ENCODE measurements at regions not wholly inside any gene's neighbourhood (a gene's known extent, or its start where the extent isn't known, plus 50 kb on each side); places are given as distances from the start of the nearest gene placed in this dataset.

DNA sequence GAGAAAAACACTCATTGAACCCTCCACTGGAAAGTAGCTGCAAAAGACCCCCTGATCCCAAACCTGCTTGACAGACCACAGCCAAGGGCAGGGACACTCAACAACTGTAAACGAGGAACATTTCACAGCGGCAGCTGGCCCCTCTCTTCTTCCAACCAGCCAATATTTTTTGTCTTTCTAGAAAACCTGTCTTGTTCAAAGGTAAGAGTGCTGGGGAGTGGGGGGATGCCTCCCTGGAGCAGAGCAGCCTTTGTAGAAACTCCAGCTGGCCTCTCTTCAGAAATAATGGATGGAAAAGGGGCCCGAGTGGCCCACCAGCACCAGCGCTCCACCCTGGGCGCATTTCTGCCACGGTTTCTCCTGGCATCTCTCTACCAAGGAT, 384.0 kb downstream of the RRAGC start:
- ChIA-PET POLR2A (interaction anchor here (0.6 to 1.6 kb wide), 7 partner anchors 14 to 408 kb away, joined by 3 to 5 read pairs (median 3); no protein-coding TSS in a partner anchor), CTCF (interaction anchor here (0.6 to 3.1 kb wide), 11 partner anchors 9 to 435 kb away, joined by 3 to 24 read pairs (median 4); partner anchors contain the start of gene POU3F1)
- H3K27me3 Mint-ChIP-seq (ENCODE audit: low read depth): peaks cover 30% of the 10 kb centered on the region

More for the DNA sequence above, 384.0 kb downstream of the RRAGC start:
- no peak for TF ChIP-seq USF1 (CRISPR knock-in tag; IDR thresholded peaks at IDR 0.05)
- TF ChIP-seq ATF1 (CRISPR knock-in tag; IDR thresholded peaks at IDR 0.05): no peak
- no peak for TF ChIP-seq ZNF232 (CRISPR knock-in tag; IDR thresholded peaks at IDR 0.05)
- TF ChIP-seq ERG (CRISPR knock-in tag; IDR thresholded peaks at IDR 0.05): no peak
- TF ChIP-seq NFATC4 (CRISPR knock-in tag; IDR thresholded peaks at IDR 0.05): no peak
- no peak for TF ChIP-seq IRF2 (CRISPR knock-in tag; IDR thresholded peaks at IDR 0.05; ENCODE audit: borderline replicate concordance, low read depth)
- TF ChIP-seq MLX (CRISPR knock-in tag; IDR thresholded peaks at IDR 0.05): no peak
- TF ChIP-seq CBFB (CRISPR knock-in tag; IDR thresholded peaks at IDR 0.05; ENCODE audit: low read depth): no peak
- no peak for TF ChIP-seq SP1 (CRISPR knock-in tag; conservative IDR thresholded peaks at IDR 0.05)
- TF ChIP-seq TEAD1 (CRISPR knock-in tag; IDR thresholded peaks at IDR 0.05): no peak
- TF ChIP-seq, protein P1, sequence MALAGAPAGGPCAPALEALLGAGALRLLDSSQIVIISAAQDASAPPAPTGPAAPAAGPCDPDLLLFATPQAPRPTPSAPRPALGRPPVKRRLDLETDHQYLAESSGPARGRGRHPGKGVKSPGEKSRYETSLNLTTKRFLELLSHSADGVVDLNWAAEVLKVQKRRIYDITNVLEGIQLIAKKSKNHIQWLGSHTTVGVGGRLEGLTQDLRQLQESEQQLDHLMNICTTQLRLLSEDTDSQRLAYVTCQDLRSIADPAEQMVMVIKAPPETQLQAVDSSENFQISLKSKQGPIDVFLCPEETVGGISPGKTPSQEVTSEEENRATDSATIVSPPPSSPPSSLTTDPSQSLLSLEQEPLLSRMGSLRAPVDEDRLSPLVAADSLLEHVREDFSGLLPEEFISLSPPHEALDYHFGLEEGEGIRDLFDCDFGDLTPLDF (CRISPR knock-in tag; IDR thresholded peaks at IDR 0.05): no peak
- TF ChIP-seq, protein P2, sequence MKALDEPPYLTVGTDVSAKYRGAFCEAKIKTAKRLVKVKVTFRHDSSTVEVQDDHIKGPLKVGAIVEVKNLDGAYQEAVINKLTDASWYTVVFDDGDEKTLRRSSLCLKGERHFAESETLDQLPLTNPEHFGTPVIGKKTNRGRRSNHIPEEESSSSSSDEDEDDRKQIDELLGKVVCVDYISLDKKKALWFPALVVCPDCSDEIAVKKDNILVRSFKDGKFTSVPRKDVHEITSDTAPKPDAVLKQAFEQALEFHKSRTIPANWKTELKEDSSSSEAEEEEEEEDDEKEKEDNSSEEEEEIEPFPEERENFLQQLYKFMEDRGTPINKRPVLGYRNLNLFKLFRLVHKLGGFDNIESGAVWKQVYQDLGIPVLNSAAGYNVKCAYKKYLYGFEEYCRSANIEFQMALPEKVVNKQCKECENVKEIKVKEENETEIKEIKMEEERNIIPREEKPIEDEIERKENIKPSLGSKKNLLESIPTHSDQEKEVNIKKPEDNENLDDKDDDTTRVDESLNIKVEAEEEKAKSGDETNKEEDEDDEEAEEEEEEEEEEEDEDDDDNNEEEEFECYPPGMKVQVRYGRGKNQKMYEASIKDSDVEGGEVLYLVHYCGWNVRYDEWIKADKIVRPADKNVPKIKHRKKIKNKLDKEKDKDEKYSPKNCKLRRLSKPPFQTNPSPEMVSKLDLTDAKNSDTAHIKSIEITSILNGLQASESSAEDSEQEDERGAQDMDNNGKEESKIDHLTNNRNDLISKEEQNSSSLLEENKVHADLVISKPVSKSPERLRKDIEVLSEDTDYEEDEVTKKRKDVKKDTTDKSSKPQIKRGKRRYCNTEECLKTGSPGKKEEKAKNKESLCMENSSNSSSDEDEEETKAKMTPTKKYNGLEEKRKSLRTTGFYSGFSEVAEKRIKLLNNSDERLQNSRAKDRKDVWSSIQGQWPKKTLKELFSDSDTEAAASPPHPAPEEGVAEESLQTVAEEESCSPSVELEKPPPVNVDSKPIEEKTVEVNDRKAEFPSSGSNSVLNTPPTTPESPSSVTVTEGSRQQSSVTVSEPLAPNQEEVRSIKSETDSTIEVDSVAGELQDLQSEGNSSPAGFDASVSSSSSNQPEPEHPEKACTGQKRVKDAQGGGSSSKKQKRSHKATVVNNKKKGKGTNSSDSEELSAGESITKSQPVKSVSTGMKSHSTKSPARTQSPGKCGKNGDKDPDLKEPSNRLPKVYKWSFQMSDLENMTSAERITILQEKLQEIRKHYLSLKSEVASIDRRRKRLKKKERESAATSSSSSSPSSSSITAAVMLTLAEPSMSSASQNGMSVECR (CRISPR knock-in tag; IDR thresholded peaks at IDR 0.05; ENCODE audit: borderline replicate concordance): no peak
- TF ChIP-seq TCF7 (CRISPR knock-in tag; IDR thresholded peaks at IDR 0.05; ENCODE audit: low read depth): no peak
- TF ChIP-seq NR2C2 (CRISPR knock-in tag; IDR thresholded peaks at IDR 0.05): no peak
- no peak for TF ChIP-seq PRRX2 (CRISPR knock-in tag; IDR thresholded peaks at IDR 0.05)
- no peak for TF ChIP-seq JAZF1 (CRISPR knock-in tag; IDR thresholded peaks at IDR 0.05)
- peaks cover 31% of the 10 kb centered on the region for H3K4me1 Mint-ChIP-seq
- ATAC-seq: peak; percentile 13
- peak overlapping the region; percentile 95 for H3K27ac Mint-ChIP-seq
- peak overlapping the region; percentile 78 for H3K4me3 Mint-ChIP-seq
- H3K9me3 Mint-ChIP-seq: peaks cover 24% of the 10 kb centered on the region
- peaks cover 21% of the 10 kb centered on the region for H3K36me3 Mint-ChIP-seq
- no peak for DNase-seq (ENCODE audit: low spot score)

Measured in WTC11 (cell line).